DOHH2 (cell line): ENCODE measurements at regions not wholly inside any gene's neighbourhood (a gene's known extent, or its start where the extent isn't known, plus 50 kb on each side); places are given as distances from the start of the nearest gene placed in this dataset.

ENCODE experiments used
- H3F3A ChIP-seq: fragments of 200-600 bp; sonication (generic), shearing (Covaris generic); 2 replicates; pipeline ENCODE4 v1.6.0; 2016; ENCODE audit warnings: antibody characterized with exemption, mild to moderate bottlenecking; ENCODE audit not compliant: control insufficient read depth, insufficient read depth
- H3K27ac ChIP-seq: fragments of 200-600 bp; sonication (generic); 2 replicates; pipeline ENCODE4 v1.5.1; 2014; ENCODE audit warnings: low read depth, mild to moderate bottlenecking, low read length, moderate library complexity
- H3K27me3 ChIP-seq: fragments of 200-600 bp; sonication (generic); 2 replicates; pipeline ENCODE4 v1.6.1; 2014; ENCODE audit warnings: mild to moderate bottlenecking, low read length, mixed read lengths; ENCODE audit not compliant: control insufficient read depth
- H3K36me3 ChIP-seq: fragments of 200-600 bp; sonication (generic); 2 replicates; pipeline ENCODE4 v1.6.1; 2014; ENCODE audit warnings: mild to moderate bottlenecking, low read length, moderate library complexity, mixed read lengths; ENCODE audit not compliant: control insufficient read depth
- H3K4me1 ChIP-seq: fragments of 200-600 bp; sonication (generic); 2 replicates; pipeline ENCODE4 v1.6.1; 2014; ENCODE audit warnings: mild to moderate bottlenecking, low read length, mixed read lengths; ENCODE audit not compliant: control insufficient read depth
- H3K4me2 ChIP-seq: fragments of 200-600 bp; sonication (generic); 2 replicates; pipeline ENCODE4 v1.6.0; 2014; ENCODE audit warnings: mild to moderate bottlenecking, low read length, moderate library complexity
- H3K4me3 ChIP-seq: fragments of 200-600 bp; sonication (generic); 2 replicates; pipeline ENCODE4 v1.5.1; 2014; ENCODE audit warnings: mild to moderate bottlenecking, low read length, mixed read lengths
- H3K79me2 ChIP-seq: fragments of 200-600 bp; sonication (generic); 2 replicates; pipeline ENCODE4 v1.6.1; 2014; ENCODE audit warnings: mild to moderate bottlenecking, low read length, mixed read lengths; ENCODE audit not compliant: control insufficient read depth
- H3K9me2 ChIP-seq: fragments of 200-600 bp; sonication (generic); replicated peaks from 2 replicates; pipeline ENCODE4 v1.6.1; 2014; ENCODE audit warnings: mild to moderate bottlenecking, low read length, mixed read lengths; ENCODE audit not compliant: control insufficient read depth
- H3K9me3 ChIP-seq: fragments of 200-600 bp; sonication (generic); 2 replicates; pipeline ENCODE4 v1.6.1; 2014; ENCODE audit warnings: antibody characterized with exemption, low read length, mixed read lengths; ENCODE audit not compliant: control insufficient read depth, insufficient read depth
- H4K20me1 ChIP-seq: fragments of 200-600 bp; sonication (generic); 2 replicates; pipeline ENCODE4 v1.6.0; 2014; ENCODE audit warnings: low read depth, mild to moderate bottlenecking, antibody characterized with exemption, low read length, moderate library complexity; ENCODE audit not compliant: control insufficient read depth, insufficient read depth
- CTCF ChIP-seq: fragments of 200-600 bp; sonication (generic); IDR thresholded peaks from one replicate; pipeline ENCODE4 v1.5.1; 2014; ENCODE audit warnings: antibody characterized with exemption, mild to moderate bottlenecking, low read depth, low read length; ENCODE audit not compliant: poor library complexity, severe bottlenecking
- EZH2phosphoT487 ChIP-seq: fragments of 200-600 bp; sonication (generic); IDR thresholded peaks from 2 replicates; pipeline ENCODE4 v1.6.1; 2017; ENCODE audit warnings: borderline replicate concordance, mild to moderate bottlenecking, antibody characterized with exemption, low read length, moderate library complexity, mixed read lengths

- peak overlapping the region; percentile 39; the same call in 1 of the 2 replicates for H3K4me3 ChIP-seq
- H3K27me3 ChIP-seq = no peaks in the 10 kb centered on the region
- peaks cover 10% of the 10 kb centered on the region for H3F3A ChIP-seq
- peaks cover 35% of the 10 kb centered on the region for H3K36me3 ChIP-seq
- peaks cover 29% of the 10 kb centered on the region for H3K9me3 ChIP-seq
- peak overlapping the region; percentile 83 for H3K27ac ChIP-seq
- no peaks in the 10 kb centered on the region for H3K79me2 ChIP-seq
- TF ChIP-seq CTCF (no peak), EZH2phosphoT487 (no peak)
- no peaks in the 10 kb centered on the region for H4K20me1 ChIP-seq
- H3K4me2 ChIP-seq = peak overlapping the region; percentile 52
- H3K9me2 ChIP-seq = no peaks in the 10 kb centered on the region
- peaks cover 25% of the 10 kb centered on the region for H3K4me1 ChIP-seq
These were observed 1159.7 kb downstream of the GRIK2 start for GRCh38 chr6:102553214-102553613.

GRCh38 chr6:102549221-102549874, 1155.8 kb downstream of the GRIK2 start:
- H3K27me3 ChIP-seq = no peaks in the 10 kb centered on the region
- no peak overlapping the region for H3K27ac ChIP-seq
- H3K9me2 ChIP-seq = no peaks in the 10 kb centered on the region
- no peak overlapping the region for H3K4me3 ChIP-seq
- peaks cover 25% of the 10 kb centered on the region for H3K9me3 ChIP-seq
- peaks cover 10% of the 10 kb centered on the region for H3F3A ChIP-seq
- peaks cover 22% of the 10 kb centered on the region for H3K36me3 ChIP-seq
- TF ChIP-seq EZH2phosphoT487 = no peak
- TF ChIP-seq CTCF = no peak
- H4K20me1 ChIP-seq = no peaks in the 10 kb centered on the region
- H3K4me1 ChIP-seq = peaks cover 20% of the 10 kb centered on the region
- H3K4me2 ChIP-seq = no peak overlapping the region
- no peaks in the 10 kb centered on the region for H3K79me2 ChIP-seq

DNA sequence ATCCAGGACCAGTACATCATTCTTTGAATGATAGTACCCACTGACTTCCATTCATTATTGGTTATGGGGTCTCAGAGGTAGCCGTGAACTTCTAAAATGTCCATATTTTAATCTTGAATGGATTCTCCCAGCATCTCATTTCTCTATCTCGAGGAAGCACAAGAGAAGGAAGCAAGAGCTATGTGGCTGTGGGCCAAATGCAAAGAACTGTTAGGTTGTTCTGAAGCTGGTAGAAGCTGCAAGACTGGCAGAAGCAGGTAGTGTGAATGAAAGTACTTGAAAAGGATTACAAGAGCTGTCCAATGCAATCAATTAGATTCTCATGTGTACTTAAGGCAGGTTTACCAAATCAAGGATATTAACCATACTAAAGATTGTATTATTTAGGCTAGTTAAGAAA, 1131.8 kb downstream of the GRIK2 start:
- Histone ChIP-seq H3K4me1 (no peaks in the 10 kb centered on the region), H3K9me3 (0 out of 2 replicates have a peak, but pooled peaks cover 7% of the 10 kb centered on the region), H3K4me2 (no peak overlapping the region), H4K20me1 (no peaks in the 10 kb centered on the region), H3K79me2 (no peaks in the 10 kb centered on the region), H3K36me3 (no peaks in the 10 kb centered on the region), H3F3A (no peaks in the 10 kb centered on the region), H3K9me2 (no peaks in the 10 kb centered on the region), H3K27me3 (no peaks in the 10 kb centered on the region), H3K4me3 (no peak overlapping the region), H3K27ac (no peak overlapping the region)
- TF ChIP-seq EZH2phosphoT487 (no peak), CTCF (no peak)
